Nephron (organoid): ENCODE measurements at regions not wholly inside any gene's neighbourhood (a gene's known extent, or its start where the extent isn't known, plus 50 kb on each side); places are given as distances from the start of the nearest gene placed in this dataset.

Experiments used
- H3K27ac Mint-ChIP-seq, 3 experiments: 2 replicates each; pipeline ENCODE4 v1.8.0; 2020; ENCODE audit warnings: mixed read lengths in 3 of 3, mild to moderate bottlenecking in 2 of 3, moderate library complexity in 1 of 3
- H3K27me3 Mint-ChIP-seq: 2 replicates; pipeline ENCODE4 v1.8.0; 2021; ENCODE audit warnings: low read depth, mild to moderate bottlenecking, moderate library complexity, mixed read lengths
- H3K36me3 Mint-ChIP-seq: 2 replicates; pipeline ENCODE4 v1.8.0; 2020; ENCODE audit warnings: low read depth, mixed read lengths
- H3K4me1 Mint-ChIP-seq: 2 replicates; pipeline ENCODE4 v1.8.0; 2020; ENCODE audit warnings: mixed read lengths
- H3K4me3 Mint-ChIP-seq, 3 experiments: 2 replicates each; pipeline ENCODE4 v1.8.0; 2020; ENCODE audit warnings: mild to moderate bottlenecking in 3 of 3, mixed read lengths in 3 of 3, moderate library complexity in 2 of 3
- H3K9me3 Mint-ChIP-seq: 2 replicates; pipeline ENCODE4 v1.8.0; 2020; ENCODE audit warnings: mixed read lengths
- CTCF ChIP-seq, 3 experiments: fragments of 200-600 bp; sonication (generic); IDR thresholded peaks; one replicate each; pipeline ENCODE4 v1.5.0; 2021; ENCODE audit warnings: antibody characterized with exemption in 3 of 3; ENCODE audit not compliant: unreplicated experiment in 3 of 3

DNA sequence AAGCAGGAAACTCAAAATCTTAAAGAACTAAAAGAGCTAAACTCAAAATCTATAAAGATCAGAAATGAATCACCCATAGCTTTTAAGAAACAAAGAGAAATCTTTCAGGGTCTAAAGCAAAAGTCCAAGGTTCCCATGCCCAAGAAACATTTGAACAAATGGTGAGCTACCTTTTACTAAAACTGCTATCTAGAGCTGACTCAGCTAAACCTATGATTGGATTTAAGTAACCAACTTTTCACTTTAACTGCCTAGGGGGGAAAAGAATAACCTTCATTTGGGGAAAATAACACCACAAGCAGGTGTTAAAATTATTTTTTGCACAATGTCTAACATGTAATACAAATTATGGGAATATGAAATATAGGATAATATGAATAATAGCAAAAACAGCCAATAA is 328.4 kb downstream of the PHF14 start:
- Mint-ChIP-seq H3K36me3 (no peaks in the 10 kb centered on the region), H3K27me3 (no peaks in the 10 kb centered on the region), H3K27ac (no peak overlapping the region), H3K9me3 (peaks cover 8% of the 10 kb centered on the region), H3K4me1 (peaks cover 12% of the 10 kb centered on the region), H3K4me3 (no peak overlapping the region)
- no peak for TF ChIP-seq CTCF (IDR thresholded peaks at IDR 0.05; ENCODE audit: unreplicated experiment in 3 of 3)

DNA sequence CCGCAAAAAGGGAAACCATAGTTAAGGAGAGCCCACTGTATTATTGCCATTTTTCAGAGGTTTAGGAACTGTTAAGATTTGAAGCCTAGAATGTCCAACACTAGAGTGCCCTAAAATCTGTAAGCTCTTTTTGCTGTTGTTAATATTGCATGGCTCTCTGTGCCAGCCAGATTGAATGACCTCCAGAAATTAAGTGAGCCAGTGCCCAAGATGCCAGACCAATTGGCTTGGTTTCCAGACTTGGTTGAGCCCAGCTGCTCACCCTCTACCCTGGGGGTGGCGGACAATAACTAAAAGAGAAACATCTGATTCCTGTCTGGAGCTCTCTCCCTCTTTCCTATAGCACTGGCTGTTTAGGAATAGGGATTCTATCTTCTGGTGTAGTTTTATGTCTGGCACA is 340.1 kb downstream of the PHF14 start:
- no peak overlapping the region for H3K27ac Mint-ChIP-seq

DNA sequence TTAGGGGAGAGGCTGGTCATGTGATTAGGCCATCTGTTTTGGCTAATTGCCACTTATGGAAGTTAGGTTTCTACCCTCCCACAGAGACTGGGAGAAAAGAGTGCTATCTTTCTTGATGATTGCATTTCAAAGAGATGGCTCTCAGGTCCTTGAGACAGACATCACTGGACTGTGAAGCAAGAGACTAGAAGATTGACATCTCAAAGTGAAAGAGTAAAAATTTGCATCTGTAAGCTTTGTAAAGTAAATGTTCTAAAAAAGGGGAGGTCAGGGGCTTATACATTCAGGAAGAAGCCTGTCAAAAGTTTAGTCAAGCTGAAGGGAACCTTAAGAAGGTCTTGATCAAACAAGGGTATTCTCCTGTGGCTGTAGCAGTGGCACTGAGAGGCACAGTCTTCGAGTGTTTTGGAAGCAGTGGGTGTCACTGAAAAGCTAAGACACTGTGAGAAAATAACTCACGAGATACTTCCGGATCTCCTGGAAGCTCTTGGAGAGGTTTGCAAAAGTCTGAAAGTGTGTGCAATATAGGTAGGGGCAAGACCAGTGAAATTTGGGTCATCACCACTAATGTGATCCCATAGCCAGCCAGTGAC is 342.1 kb downstream of the PHF14 start:
- Mint-ChIP-seq H3K9me3 (peaks cover 3% of the 10 kb centered on the region), H3K4me3 (no peak overlapping the region), H3K27me3 (no peaks in the 10 kb centered on the region), H3K36me3 (no peaks in the 10 kb centered on the region), H3K27ac (no peak overlapping the region), H3K4me1 (no peaks in the 10 kb centered on the region)
- no peak for TF ChIP-seq CTCF (IDR thresholded peaks at IDR 0.05; ENCODE audit: unreplicated experiment in 3 of 3)

More for the DNA sequence above, 340.1 kb downstream of the PHF14 start:
- H3K27me3 Mint-ChIP-seq = no peaks in the 10 kb centered on the region
- no peaks in the 10 kb centered on the region for H3K4me1 Mint-ChIP-seq
- no peaks in the 10 kb centered on the region for H3K36me3 Mint-ChIP-seq
- H3K9me3 Mint-ChIP-seq = peaks cover 3% of the 10 kb centered on the region
- no peak for TF ChIP-seq CTCF (IDR thresholded peaks at IDR 0.05; ENCODE audit: unreplicated experiment in 3 of 3)
- H3K4me3 Mint-ChIP-seq = no peak overlapping the region

DNA sequence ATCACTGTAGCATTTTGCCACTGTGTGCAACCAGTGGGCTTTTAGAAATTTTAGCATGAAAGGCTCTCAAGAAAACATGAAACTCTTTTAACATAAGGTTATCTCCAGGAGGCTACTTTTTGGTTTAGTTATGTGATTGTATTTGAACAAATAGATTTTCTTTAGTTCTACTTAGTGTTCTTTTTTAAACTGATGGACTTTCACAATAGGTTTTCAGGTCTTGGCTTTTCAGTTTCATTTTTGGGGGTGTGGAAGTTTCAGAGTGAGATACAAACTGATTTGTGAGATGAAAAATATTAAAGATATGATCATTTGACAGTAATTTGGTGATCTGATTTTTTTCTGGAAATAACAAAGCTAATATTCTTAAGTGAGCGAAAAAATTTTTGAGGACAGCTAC is 344.1 kb downstream of the PHF14 start:
- Mint-ChIP-seq H3K27me3 (no peaks in the 10 kb centered on the region), H3K36me3 (no peaks in the 10 kb centered on the region), H3K27ac (no peak overlapping the region), H3K4me1 (no peaks in the 10 kb centered on the region), H3K4me3 (no peak overlapping the region), H3K9me3 (peaks cover 4% of the 10 kb centered on the region)
- no peak for TF ChIP-seq CTCF (IDR thresholded peaks at IDR 0.05; ENCODE audit: unreplicated experiment in 3 of 3)

- Mint-ChIP-seq H3K27me3 (no peaks in the 10 kb centered on the region), H3K9me3 (peaks cover 7% of the 10 kb centered on the region), H3K27ac (no peak overlapping the region), H3K36me3 (no peaks in the 10 kb centered on the region), H3K4me1 (no peaks in the 10 kb centered on the region), H3K4me3 (no peak overlapping the region)
- no peak for TF ChIP-seq CTCF (IDR thresholded peaks at IDR 0.05; ENCODE audit: unreplicated experiment in 3 of 3)
Observed at GRCh38 chr7:11319491-11320274, 346.0 kb downstream of the PHF14 start.
